GM19025 (cell line): ENCODE measurements at regions not wholly inside any gene's neighbourhood (a gene's known extent, or its start where the extent isn't known, plus 50 kb on each side); places are given as distances from the start of the nearest gene placed in this dataset.

Experiments used
- ATAC-seq: cut with Tn5 transposase; IDR thresholded peaks from one replicate; pipeline ENCODE4 v1.9.1; 2021; ENCODE audit warnings: mild to moderate bottlenecking, low read depth, moderate library complexity; ENCODE audit not compliant: unreplicated experiment

- ATAC-seq: no peak
Observed at GRCh38 chr5:53430618-53431252, 49.7 kb upstream of the FST start.
